Kidney (tissue), 13 donors: ENCODE measurements at regions not wholly inside any gene's neighbourhood (a gene's known extent, or its start where the extent isn't known, plus 50 kb on each side); places are given as distances from the start of the nearest gene placed in this dataset.

Experiments
- DNase-seq, 5 donors: peaks; one replicate each; pipeline ENCODE4 v3.0.0-alpha.2; 2013 to 2020
- FAIRE-seq: peaks from 2 replicates; lab custom pipeline; 2012; peaks lifted over from hg19 to GRCh38; lab: Jason Lieb, UNC
- H3K27ac ChIP-seq, 2 donors: one replicate each; pipeline ENCODE4 v1.7.0; 2013; ENCODE audit warnings: low read depth in 2 of 2, low read length in 2 of 2, inconsistent platforms in 1 of 2
- H3K27me3 ChIP-seq: one replicate; pipeline ENCODE4 v1.7.1; 2013; ENCODE audit warnings: low read length, inconsistent platforms; ENCODE audit not compliant: control insufficient read depth, insufficient read depth
- H3K36me3 ChIP-seq, 3 donors: one replicate each; pipeline versions ENCODE4 v1.7.0 to v1.7.1; 2013; ENCODE audit warnings: low read length in 3 of 3, control low read depth in 1 of 3, inconsistent platforms in 1 of 3; ENCODE audit not compliant: insufficient read depth in 3 of 3, control insufficient read depth in 2 of 3
- H3K4me1 ChIP-seq, 3 donors: one replicate each; pipeline versions ENCODE4 v1.7.0 to v1.7.1; 2013; ENCODE audit warnings: low read length in 3 of 3, inconsistent platforms in 1 of 3, low read depth in 1 of 3; ENCODE audit not compliant: control insufficient read depth in 2 of 3, insufficient read depth in 2 of 3
- H3K4me3 ChIP-seq, 3 donors: one replicate each; pipeline versions ENCODE4 v1.7.0 to v1.8.1; 2013; ENCODE audit warnings: low read length in 3 of 3, control low read depth in 1 of 3, inconsistent platforms in 1 of 3
- H3K9ac ChIP-seq, 3 donors: one replicate each; pipeline versions ENCODE4 v1.7.0 to v1.7.1; 2013; ENCODE audit warnings: low read length in 3 of 3, control low read depth in 1 of 3, inconsistent platforms in 1 of 3
- H3K9me3 ChIP-seq, 3 donors: one replicate each; pipeline versions ENCODE4 v1.7.0 to v1.7.1; 2013; ENCODE audit warnings: low read length in 3 of 3, control low read depth in 1 of 3, inconsistent platforms in 1 of 3; ENCODE audit not compliant: control insufficient read depth in 2 of 3, insufficient read depth in 1 of 3
- intact Hi-C: fragments of 100-400 bp; cut with DNase I; formaldehyde crosslinking; loops from one replicate; pipeline ENCODE4 v1.11.1; 2022
- TF ChIP-seq, protein P1 (sequence below): IDR thresholded peaks from 3 replicates; pipeline ENCODE4 v1.5.1; 2012; ENCODE audit warnings: mild to moderate bottlenecking, moderate library complexity, borderline replicate concordance; ENCODE audit not compliant: insufficient read depth; ENCODE audit errors: extremely low read depth
- donor health status: control.
- donor health status: control.
- donor health status: control.
- donor health status: control.
- donor health status: control.
- donor health status: DM: yes; HTN: yes; CAD: no.
- donor health status: Normal renal cell carcinoma (clear cell type).

- intact Hi-C loops: no loop called here
- Histone ChIP-seq H3K9me3 (peaks cover 0 to 5% (median 0%) of the 10 kb centered on the region in 3 donors), H3K27me3 (no peaks in the 10 kb centered on the region), H3K4me3 (no peak overlapping the region), H3K36me3 (no peaks in the 10 kb centered on the region), H3K27ac (no peak overlapping the region), H3K9ac (no peak overlapping the region), H3K4me1 (no peaks in the 10 kb centered on the region)
- TF ChIP-seq, protein P1, sequence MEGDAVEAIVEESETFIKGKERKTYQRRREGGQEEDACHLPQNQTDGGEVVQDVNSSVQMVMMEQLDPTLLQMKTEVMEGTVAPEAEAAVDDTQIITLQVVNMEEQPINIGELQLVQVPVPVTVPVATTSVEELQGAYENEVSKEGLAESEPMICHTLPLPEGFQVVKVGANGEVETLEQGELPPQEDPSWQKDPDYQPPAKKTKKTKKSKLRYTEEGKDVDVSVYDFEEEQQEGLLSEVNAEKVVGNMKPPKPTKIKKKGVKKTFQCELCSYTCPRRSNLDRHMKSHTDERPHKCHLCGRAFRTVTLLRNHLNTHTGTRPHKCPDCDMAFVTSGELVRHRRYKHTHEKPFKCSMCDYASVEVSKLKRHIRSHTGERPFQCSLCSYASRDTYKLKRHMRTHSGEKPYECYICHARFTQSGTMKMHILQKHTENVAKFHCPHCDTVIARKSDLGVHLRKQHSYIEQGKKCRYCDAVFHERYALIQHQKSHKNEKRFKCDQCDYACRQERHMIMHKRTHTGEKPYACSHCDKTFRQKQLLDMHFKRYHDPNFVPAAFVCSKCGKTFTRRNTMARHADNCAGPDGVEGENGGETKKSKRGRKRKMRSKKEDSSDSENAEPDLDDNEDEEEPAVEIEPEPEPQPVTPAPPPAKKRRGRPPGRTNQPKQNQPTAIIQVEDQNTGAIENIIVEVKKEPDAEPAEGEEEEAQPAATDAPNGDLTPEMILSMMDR: no peak
- DNase-seq (no peak), FAIRE-seq (no peak)
Measured at GRCh38 chr4:152016303-152016620, 255.5 kb upstream of the GATB start.

- Histone ChIP-seq H3K4me3 (no peak overlapping the region), H3K27ac (no peak overlapping the region), H3K9ac (no peak overlapping the region), H3K9me3 (peaks cover 0 to 5% (median 0%) of the 10 kb centered on the region in 3 donors), H3K27me3 (no peaks in the 10 kb centered on the region), H3K4me1 (no peaks in the 10 kb centered on the region), H3K36me3 (no peaks in the 10 kb centered on the region)
- FAIRE-seq: no peak
- intact Hi-C loops: no loop called here
- DNase-seq: no peak
- TF ChIP-seq, protein P1: no peak
Measured at GRCh38 chr4:152015597-152016302, 254.9 kb upstream of the GATB start.

GRCh38 chr4:152014280-152014679 lies 253.5 kb upstream of the GATB start:
- no peaks in the 10 kb centered on the region for H3K36me3 ChIP-seq
- DNase-seq (no peak), FAIRE-seq (no peak)
- no peaks in the 10 kb centered on the region for H3K27me3 ChIP-seq
- TF ChIP-seq, protein P1: no peak
- no peak overlapping the region for H3K27ac ChIP-seq
- no peak overlapping the region for H3K4me3 ChIP-seq
- intact Hi-C loops: no loop called here
- peaks cover 0 to 4% (median 0%) of the 10 kb centered on the region in 3 donors for H3K4me1 ChIP-seq
- H3K9ac ChIP-seq: no peak overlapping the region
- H3K9me3 ChIP-seq: peaks cover 0 to 5% (median 0%) of the 10 kb centered on the region in 3 donors
